ENCODE measurements at regions not wholly inside any gene's neighbourhood (a gene's known extent, or its start where the extent isn't known, plus 50 kb on each side); places are given as distances from the start of the nearest gene placed in this dataset.

GRCh38 chr1:82318921-82319320, 518.2 kb downstream of the ADGRL2 start:
- H3K36me3 ChIP-seq (ENCODE audit: control insufficient read depth, insufficient read depth, low read length) = no peaks in the 10 kb centered on the region
- no peak overlapping the region for H3K27ac ChIP-seq (ENCODE audit: low read length)
- no CpG with 5 or more reads among the region's 2 CpGs for WGBS (ENCODE audit: insufficient coverage, low lambda C conversion rate)
- DNase-seq = no peak
- no peaks in the 10 kb centered on the region for H3K27me3 ChIP-seq (ENCODE audit: control insufficient read depth, insufficient read depth, low read length)
- H3K4me3 ChIP-seq (ENCODE audit: low read length) = no peak overlapping the region
- H3K4me1 ChIP-seq (ENCODE audit: control insufficient read depth, insufficient read depth, low read length) = no peaks in the 10 kb centered on the region
- no peaks in the 10 kb centered on the region for H3K9me3 ChIP-seq (ENCODE audit: control insufficient read depth, low read depth, low read length)

- no peaks in the 10 kb centered on the region for H3K36me3 ChIP-seq (ENCODE audit: control insufficient read depth, insufficient read depth, low read length)
- no peak overlapping the region for H3K27ac ChIP-seq (ENCODE audit: low read length)
- H3K9me3 ChIP-seq (ENCODE audit: control insufficient read depth, low read depth, low read length) = no peaks in the 10 kb centered on the region
- DNase-seq = no peak
- no peak overlapping the region for H3K4me3 ChIP-seq (ENCODE audit: low read length)
- H3K4me1 ChIP-seq (ENCODE audit: control insufficient read depth, insufficient read depth, low read length) = no peaks in the 10 kb centered on the region
- no peaks in the 10 kb centered on the region for H3K27me3 ChIP-seq (ENCODE audit: control insufficient read depth, insufficient read depth, low read length)
These were observed 517.5 kb downstream of the ADGRL2 start for GRCh38 chr1:82318265-82318664.

GRCh38 chr1:82317671-82318070, 516.9 kb downstream of the ADGRL2 start:
- no peak overlapping the region for H3K27ac ChIP-seq (ENCODE audit: low read length)
- DNase-seq = no peak
- H3K4me3 ChIP-seq (ENCODE audit: low read length) = no peak overlapping the region
- WGBS (ENCODE audit: insufficient coverage, low lambda C conversion rate) = 100% methylated on average over 1 of the region's 1 CpG
- H3K9me3 ChIP-seq (ENCODE audit: control insufficient read depth, low read depth, low read length) = no peaks in the 10 kb centered on the region
- no peaks in the 10 kb centered on the region for H3K36me3 ChIP-seq (ENCODE audit: control insufficient read depth, insufficient read depth, low read length)
- no peaks in the 10 kb centered on the region for H3K27me3 ChIP-seq (ENCODE audit: control insufficient read depth, insufficient read depth, low read length)
- no peaks in the 10 kb centered on the region for H3K4me1 ChIP-seq (ENCODE audit: control insufficient read depth, insufficient read depth, low read length)

GRCh38 chr1:82299656-82300055, 498.9 kb downstream of the ADGRL2 start:
- Histone ChIP-seq H3K4me3 (ENCODE audit: low read length) (no peak overlapping the region), H3K36me3 (ENCODE audit: control insufficient read depth, insufficient read depth, low read length) (no peaks in the 10 kb centered on the region), H3K4me1 (ENCODE audit: control insufficient read depth, insufficient read depth, low read length) (no peaks in the 10 kb centered on the region), H3K9me3 (ENCODE audit: control insufficient read depth, low read depth, low read length) (no peaks in the 10 kb centered on the region), H3K27me3 (ENCODE audit: control insufficient read depth, insufficient read depth, low read length) (no peaks in the 10 kb centered on the region), H3K27ac (ENCODE audit: low read length) (no peak overlapping the region)
- WGBS (ENCODE audit: insufficient coverage, low lambda C conversion rate) = 94% methylated on average over 2 of the region's 2 CpGs
- no peak for DNase-seq

- no peak for DNase-seq
- WGBS (ENCODE audit: insufficient coverage, low lambda C conversion rate) = 100% methylated on average over 1 of the region's 4 CpGs
These were observed 498.3 kb downstream of the ADGRL2 start for GRCh38 chr1:82299056-82299455.

GRCh38 chr1:82297139-82297896, 496.6 kb downstream of the ADGRL2 start:
- no peak for DNase-seq
- no peaks in the 10 kb centered on the region for H3K36me3 ChIP-seq (ENCODE audit: control insufficient read depth, insufficient read depth, low read length)
- H3K9me3 ChIP-seq (ENCODE audit: control insufficient read depth, low read depth, low read length) = no peaks in the 10 kb centered on the region
- H3K27me3 ChIP-seq (ENCODE audit: control insufficient read depth, insufficient read depth, low read length) = no peaks in the 10 kb centered on the region
- 74% methylated on average over 5 of the region's 9 CpGs for WGBS (ENCODE audit: insufficient coverage, low lambda C conversion rate)
- no peak overlapping the region for H3K27ac ChIP-seq (ENCODE audit: low read length)
- no peaks in the 10 kb centered on the region for H3K4me1 ChIP-seq (ENCODE audit: control insufficient read depth, insufficient read depth, low read length)
- H3K4me3 ChIP-seq (ENCODE audit: low read length) = no peak overlapping the region

More at GRCh38 chr1:82299056-82299455, 498.3 kb downstream of the ADGRL2 start:
- no peaks in the 10 kb centered on the region for H3K36me3 ChIP-seq (ENCODE audit: control insufficient read depth, insufficient read depth, low read length)
- H3K4me3 ChIP-seq (ENCODE audit: low read length) = no peak overlapping the region
- no peaks in the 10 kb centered on the region for H3K4me1 ChIP-seq (ENCODE audit: control insufficient read depth, insufficient read depth, low read length)
- no peak overlapping the region for H3K27ac ChIP-seq (ENCODE audit: low read length)
- H3K27me3 ChIP-seq (ENCODE audit: control insufficient read depth, insufficient read depth, low read length) = no peaks in the 10 kb centered on the region
- no peaks in the 10 kb centered on the region for H3K9me3 ChIP-seq (ENCODE audit: control insufficient read depth, low read depth, low read length)

GRCh38 chr1:82287556-82287955, 486.8 kb downstream of the ADGRL2 start:
- WGBS (ENCODE audit: insufficient coverage, low lambda C conversion rate) = no CpG with 5 or more reads among the region's 3 CpGs
- H3K36me3 ChIP-seq (ENCODE audit: control insufficient read depth, insufficient read depth, low read length) = no peaks in the 10 kb centered on the region
- H3K27ac ChIP-seq (ENCODE audit: low read length) = no peak overlapping the region
- no peaks in the 10 kb centered on the region for H3K27me3 ChIP-seq (ENCODE audit: control insufficient read depth, insufficient read depth, low read length)
- no peak for DNase-seq
- H3K4me1 ChIP-seq (ENCODE audit: control insufficient read depth, insufficient read depth, low read length) = no peaks in the 10 kb centered on the region
- H3K4me3 ChIP-seq (ENCODE audit: low read length) = no peak overlapping the region
- H3K9me3 ChIP-seq (ENCODE audit: control insufficient read depth, low read depth, low read length) = no peaks in the 10 kb centered on the region

GRCh38 chr1:82284213-82284612, 483.5 kb downstream of the ADGRL2 start:
- no peaks in the 10 kb centered on the region for H3K27me3 ChIP-seq (ENCODE audit: control insufficient read depth, insufficient read depth, low read length)
- H3K27ac ChIP-seq (ENCODE audit: low read length) = no peak overlapping the region
- H3K4me3 ChIP-seq (ENCODE audit: low read length) = no peak overlapping the region
- H3K4me1 ChIP-seq (ENCODE audit: control insufficient read depth, insufficient read depth, low read length) = no peaks in the 10 kb centered on the region
- no peaks in the 10 kb centered on the region for H3K36me3 ChIP-seq (ENCODE audit: control insufficient read depth, insufficient read depth, low read length)
- DNase-seq = no peak
- no peaks in the 10 kb centered on the region for H3K9me3 ChIP-seq (ENCODE audit: control insufficient read depth, low read depth, low read length)
- 75% methylated on average over 1 of the region's 1 CpG for WGBS (ENCODE audit: insufficient coverage, low lambda C conversion rate)

GRCh38 chr1:82279241-82279640, 478.5 kb downstream of the ADGRL2 start:
- H3K9me3 ChIP-seq (ENCODE audit: control insufficient read depth, low read depth, low read length) = no peaks in the 10 kb centered on the region
- no peak overlapping the region for H3K4me3 ChIP-seq (ENCODE audit: low read length)
- WGBS (ENCODE audit: insufficient coverage, low lambda C conversion rate) = 100% methylated on average over 1 of the region's 6 CpGs
- no peak overlapping the region for H3K27ac ChIP-seq (ENCODE audit: low read length)
- DNase-seq = no peak
- no peaks in the 10 kb centered on the region for H3K27me3 ChIP-seq (ENCODE audit: control insufficient read depth, insufficient read depth, low read length)
- no peaks in the 10 kb centered on the region for H3K4me1 ChIP-seq (ENCODE audit: control insufficient read depth, insufficient read depth, low read length)
- no peaks in the 10 kb centered on the region for H3K36me3 ChIP-seq (ENCODE audit: control insufficient read depth, insufficient read depth, low read length)

- H3K9me3 ChIP-seq (ENCODE audit: control insufficient read depth, low read depth, low read length) = no peaks in the 10 kb centered on the region
- no peaks in the 10 kb centered on the region for H3K4me1 ChIP-seq (ENCODE audit: control insufficient read depth, insufficient read depth, low read length)
- H3K4me3 ChIP-seq (ENCODE audit: low read length) = no peak overlapping the region
- H3K27me3 ChIP-seq (ENCODE audit: control insufficient read depth, insufficient read depth, low read length) = no peaks in the 10 kb centered on the region
- H3K36me3 ChIP-seq (ENCODE audit: control insufficient read depth, insufficient read depth, low read length) = no peaks in the 10 kb centered on the region
- no peak overlapping the region for H3K27ac ChIP-seq (ENCODE audit: low read length)
- no CpG with 5 or more reads among the region's 2 CpGs for WGBS (ENCODE audit: insufficient coverage, low lambda C conversion rate)
- no peak for DNase-seq
These were observed 473.1 kb downstream of the ADGRL2 start for GRCh38 chr1:82273816-82274215.

- H3K9me3 ChIP-seq (ENCODE audit: control insufficient read depth, low read depth, low read length) = no peaks in the 10 kb centered on the region
- no peaks in the 10 kb centered on the region for H3K27me3 ChIP-seq (ENCODE audit: control insufficient read depth, insufficient read depth, low read length)
- H3K4me3 ChIP-seq (ENCODE audit: low read length) = no peak overlapping the region
- no peak for DNase-seq
- no peaks in the 10 kb centered on the region for H3K4me1 ChIP-seq (ENCODE audit: control insufficient read depth, insufficient read depth, low read length)
- 72% methylated on average over 2 of the region's 5 CpGs for WGBS (ENCODE audit: insufficient coverage, low lambda C conversion rate)
- no peak overlapping the region for H3K27ac ChIP-seq (ENCODE audit: low read length)
- no peaks in the 10 kb centered on the region for H3K36me3 ChIP-seq (ENCODE audit: control insufficient read depth, insufficient read depth, low read length)
These were observed 468.7 kb downstream of the ADGRL2 start for GRCh38 chr1:82269431-82269830.
